ENCODE measurements at regions not wholly inside any gene's neighbourhood (a gene's known extent, or its start where the extent isn't known, plus 50 kb on each side); places are given as distances from the start of the nearest gene placed in this dataset.

DNA sequence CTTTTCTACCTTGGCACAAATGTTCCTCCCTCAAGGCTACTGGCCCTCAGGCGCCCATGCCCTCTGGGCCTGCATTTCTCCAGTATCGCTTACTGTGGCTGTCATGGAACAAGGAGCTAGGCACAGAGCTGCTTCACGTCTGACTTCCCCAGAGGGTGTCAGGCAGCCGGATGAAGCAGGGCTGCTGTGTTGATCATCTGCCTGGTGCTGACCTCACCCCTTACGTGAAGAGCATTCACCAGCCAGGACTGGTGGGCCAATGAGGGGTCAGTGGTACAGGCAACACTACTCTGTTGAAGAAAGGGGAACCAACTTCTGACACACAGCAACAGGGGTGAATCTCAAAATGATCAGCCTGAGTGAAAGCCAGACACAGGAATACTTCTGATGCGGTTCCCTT is 215.5 kb upstream of the GALNT2 start:
- no peak overlapping the region for H4K8ac ChIP-seq (ENCODE audit: extremely low read depth, insufficient read depth, low read length)
- H4K91ac ChIP-seq (replicated peaks; ENCODE audit: insufficient read length, low read length), result no peak overlapping the region
- H2BK5ac ChIP-seq (ENCODE audit: low read depth, low read length), result no peak overlapping the region
- DNase-seq (ENCODE audit: low read depth in 1 of 2, low spot score in 2 of 2) (no peak), FAIRE-seq (no peak)
- no peak overlapping the region for H2AFZ ChIP-seq (ENCODE audit: low read length)
- H3K23me2 ChIP-seq (ENCODE audit: low read depth, low read length), result no peaks in the 10 kb centered on the region; the same call in 1 of the 2 replicates
- H3K79me2 ChIP-seq (ENCODE audit: control insufficient read depth in 1 of 2, insufficient read depth in 2 of 2, low read length in 2 of 2), result no peaks in the 10 kb centered on the region
- no peak overlapping the region for H3K14ac ChIP-seq (ENCODE audit: insufficient read length)
- no peak overlapping the region for H3K23ac ChIP-seq (ENCODE audit: insufficient read length)
- no peak overlapping the region for H2BK20ac ChIP-seq (ENCODE audit: low read length)
- no peak overlapping the region for H3K27ac ChIP-seq (ENCODE audit: low read depth, low read length)
- no peaks in the 10 kb centered on the region for H3K9me3 ChIP-seq (ENCODE audit: insufficient read depth in 2 of 2, low read depth in 1 of 2, low read length in 1 of 2)
- H3K79me1 ChIP-seq (ENCODE audit: low read depth, low read length), result no peaks in the 10 kb centered on the region
- no peak overlapping the region for H2BK12ac ChIP-seq (ENCODE audit: low read depth, low read length)
- H3K4ac ChIP-seq (replicated peaks; ENCODE audit: insufficient read length, low read depth, low read length), result no peak overlapping the region
- CTCF ChIA-PET (ENCODE audit: partially characterized antibody), result interaction anchor here (0.6 to 1.8 kb wide), 3 partner anchors 30 to 143 kb away, joined by 3 to 4 read pairs (median 3); no protein-coding TSS in a partner anchor
- H3K4me2 ChIP-seq (ENCODE audit: insufficient read depth in 1 of 2, low read depth in 2 of 2, low read length in 2 of 2), result no peak overlapping the region
- no peak overlapping the region for H4K5ac ChIP-seq (ENCODE audit: insufficient read length, low read depth, low read length)
- H2AK5ac ChIP-seq (ENCODE audit: low read depth, low read length), result no peak overlapping the region
- H3K18ac ChIP-seq (ENCODE audit: extremely low read depth, low read length), result no peak overlapping the region
- H3K4me3 ChIP-seq (ENCODE audit: extremely low read depth in 1 of 4, insufficient read depth in 2 of 4, low read depth in 3 of 4, low read length in 4 of 4), result no peak overlapping the region
- H2BK15ac ChIP-seq (ENCODE audit: low read length), result no peak overlapping the region
- no peaks in the 10 kb centered on the region for H4K20me1 ChIP-seq (replicated peaks in 1 of 2; ENCODE audit: control insufficient read depth in 1 of 2, insufficient read depth in 2 of 2, low read length in 2 of 2)
- POLR2A ChIA-PET (ENCODE audit: partially characterized antibody), result no interaction called here
- 95% methylated on average over 6 of the region's 6 CpGs; no CpG with 5 or more reads in 1 of the 2 experiments for WGBS, 2 experiments (ENCODE audit: extremely low coverage in 1 of 2, insufficient coverage in 1 of 2, insufficient read length in 1 of 2, insufficient replicate concordance in 2 of 2, low coverage in 1 of 2, low lambda C conversion rate in 2 of 2, missing lambda C conversion rate in 1 of 2)
- H3K36me3 ChIP-seq (ENCODE audit: control insufficient read depth in 2 of 4, insufficient read depth in 4 of 4, low read length in 3 of 4), result no peaks in the 10 kb centered on the region
- H3K9ac ChIP-seq (replicated peaks in 1 of 4; ENCODE audit: extremely low read depth in 1 of 4, low read depth in 3 of 4, low read length in 3 of 4), result no peak overlapping the region
- H2BK120ac ChIP-seq (replicated peaks; ENCODE audit: low read depth, low read length), result no peak overlapping the region
- H3K4me1 ChIP-seq (replicated peaks in 1 of 4; ENCODE audit: control insufficient read depth in 3 of 4, insufficient read depth in 4 of 4, low read length in 3 of 4), result no peaks in the 10 kb centered on the region
- no peak overlapping the region for H3K56ac ChIP-seq (replicated peaks; ENCODE audit: insufficient read length, low read depth, low read length)
- no peaks in the 10 kb centered on the region for H3K27me3 ChIP-seq (replicated peaks in 1 of 4; ENCODE audit: control insufficient read depth in 3 of 4, extremely low read depth in 1 of 4, insufficient read depth in 3 of 4, low read length in 3 of 4)
- TF ChIP-seq RBBP5 (IDR thresholded peaks at IDR 0.05; ENCODE audit: borderline replicate concordance, low read depth, low read length), result no peak
- no peak for TF ChIP-seq KDM4A (IDR thresholded peaks at IDR 0.05; ENCODE audit: low read depth, low read length, severe bottlenecking)
- no peak for TF ChIP-seq BCL11A (IDR thresholded peaks at IDR 0.05; ENCODE audit: low read depth in 2 of 2, low read length in 2 of 2)
- TF ChIP-seq CHD1 (IDR thresholded peaks at IDR 0.05; ENCODE audit: low read depth, low read length), result no peak
- no peak for TF ChIP-seq CBX5 (IDR thresholded peaks at IDR 0.05; ENCODE audit: low read depth, low read length)
- no peak for TF ChIP-seq SAP30 (IDR thresholded peaks at IDR 0.05; ENCODE audit: insufficient read depth, insufficient replicate concordance, low read length)
- no peak for TF ChIP-seq EZH2 (IDR thresholded peaks at IDR 0.05; ENCODE audit: low read depth, low read length, severe bottlenecking)
- TF ChIP-seq SP4 (IDR thresholded peaks at IDR 0.05; ENCODE audit: low read length), result no peak
- TF ChIP-seq POLR2AphosphoS5 (IDR thresholded peaks at IDR 0.05; ENCODE audit: low read depth, low read length), result no peak
- TF ChIP-seq, protein P1, sequence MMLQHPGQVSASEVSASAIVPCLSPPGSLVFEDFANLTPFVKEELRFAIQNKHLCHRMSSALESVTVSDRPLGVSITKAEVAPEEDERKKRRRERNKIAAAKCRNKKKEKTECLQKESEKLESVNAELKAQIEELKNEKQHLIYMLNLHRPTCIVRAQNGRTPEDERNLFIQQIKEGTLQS (IDR thresholded peaks at IDR 0.05; ENCODE audit: insufficient read depth, low read depth, low read length), result no peak
- TF ChIP-seq CHD2 (IDR thresholded peaks at IDR 0.05; ENCODE audit: low read length), result no peak
- no peak for TF ChIP-seq HDAC6 (IDR thresholded peaks at IDR 0.05; ENCODE audit: low read depth, low read length)
